Right ventricle myocardium inferior (tissue), 1 donor: ENCODE measurements at regions not wholly inside any gene's neighbourhood (a gene's known extent, or its start where the extent isn't known, plus 50 kb on each side); places are given as distances from the start of the nearest gene placed in this dataset.

ENCODE experiments used
- ATAC-seq: fragments of 200-7000 bp; cut with Tn5 transposase; one replicate; pipeline ENCODE4 v1.9.1; 2020; ENCODE audit warnings: mild to moderate bottlenecking, moderate library complexity
- DNase-seq: peaks from one replicate; pipeline ENCODE4 v3.0.0; 2021; ENCODE audit errors: missing footprints
- intact Hi-C: fragments of 100-400 bp; cut with DNase I; formaldehyde crosslinking; loops from one replicate; pipeline ENCODE4 v1.11.0; 2022
- donor health status: DM: no; HTN: yes; CAD: no; lungs with severe emphysema.

- no peak for ATAC-seq
These were observed 168.8 kb upstream of the ST8SIA2 start for GRCh38 chr15:92224843-92225242.

GRCh38 chr15:92226020-92226612, 167.6 kb upstream of the ST8SIA2 start:
- no peak for DNase-seq
- intact Hi-C loops: loop anchor here (2.0 to 10.0 kb wide), 2 partner anchors 129 to 921 kb away; no protein-coding TSS in a partner anchor
- peak; percentile 81 for ATAC-seq

More at GRCh38 chr15:92224843-92225242, 168.8 kb upstream of the ST8SIA2 start:
- intact Hi-C loops: loop anchor here (10.0 kb wide), 1 partner anchor 920 kb away; no protein-coding TSS in a partner anchor
- DNase-seq: no peak

GRCh38 chr15:92228830-92229229, 164.9 kb upstream of the ST8SIA2 start:
- ATAC-seq (no peak), DNase-seq (no peak)
- intact Hi-C loops: loop anchor here (10.0 kb wide), 1 partner anchor 924 kb away; no protein-coding TSS in a partner anchor

GRCh38 chr15:92231461-92231860, 162.2 kb upstream of the ST8SIA2 start:
- ATAC-seq (no peak), DNase-seq (no peak)
- intact Hi-C loops: no loop called here

- intact Hi-C loops: no loop called here
- DNase-seq (no peak), ATAC-seq (no peak)
These were observed 161.4 kb upstream of the ST8SIA2 start for GRCh38 chr15:92232317-92232716.

- ATAC-seq: no peak
- DNase-seq: no peak
- intact Hi-C loops: no loop called here
These were observed 160.8 kb upstream of the ST8SIA2 start for GRCh38 chr15:92232876-92233275.

- ATAC-seq (no peak), DNase-seq (no peak)
- intact Hi-C loops: no loop called here
These were observed 150.5 kb upstream of the ST8SIA2 start for GRCh38 chr15:92243227-92243626.

GRCh38 chr15:92244703-92245102, 149.0 kb upstream of the ST8SIA2 start:
- DNase-seq (no peak), ATAC-seq (no peak)
- intact Hi-C loops: no loop called here

- intact Hi-C loops: no loop called here
- DNase-seq (no peak), ATAC-seq (no peak)
These were observed 145.9 kb upstream of the ST8SIA2 start for GRCh38 chr15:92247649-92248242.

GRCh38 chr15:92266796-92267685, 126.6 kb upstream of the ST8SIA2 start:
- ATAC-seq (no peak), DNase-seq (no peak)
- intact Hi-C loops: no loop called here

- DNase-seq (no peak), ATAC-seq (no peak)
- intact Hi-C loops: no loop called here
These were observed 124.8 kb upstream of the ST8SIA2 start for GRCh38 chr15:92268900-92269299.

- ATAC-seq: no peak
- intact Hi-C loops: no loop called here
These were observed 122.5 kb upstream of the ST8SIA2 start for GRCh38 chr15:92271179-92271578.

GRCh38 chr15:92272106-92272505, 121.6 kb upstream of the ST8SIA2 start:
- DNase-seq: no peak
- intact Hi-C loops: no loop called here
- no peak for ATAC-seq

More at GRCh38 chr15:92271179-92271578, 122.5 kb upstream of the ST8SIA2 start:
- DNase-seq: no peak

GRCh38 chr15:92273286-92273685, 120.4 kb upstream of the ST8SIA2 start:
- ATAC-seq (no peak), DNase-seq (no peak)
- intact Hi-C loops: no loop called here

- intact Hi-C loops: no loop called here
- ATAC-seq (no peak), DNase-seq (no peak)
These were observed 120.0 kb upstream of the ST8SIA2 start for GRCh38 chr15:92273723-92274122.

- ATAC-seq: peak; percentile 59
- intact Hi-C loops: loop anchor here (2.0 kb wide), 1 partner anchor 107 kb away; no protein-coding TSS in a partner anchor
- DNase-seq: no peak
These were observed 115.9 kb upstream of the ST8SIA2 start for GRCh38 chr15:92277776-92278175.

GRCh38 chr15:92283813-92284212, 109.9 kb upstream of the ST8SIA2 start:
- ATAC-seq: peak; percentile 71
- intact Hi-C loops: loop anchor here (10.0 kb wide), 1 partner anchor 431 kb away; no protein-coding TSS in a partner anchor
- DNase-seq: no peak

GRCh38 chr15:92288755-92289154, 104.9 kb upstream of the ST8SIA2 start:
- ATAC-seq: no peak
- no peak for DNase-seq
- intact Hi-C loops: loop anchor here (10.0 kb wide), 1 partner anchor 426 kb away; no protein-coding TSS in a partner anchor

GRCh38 chr15:92289733-92290132, 103.9 kb upstream of the ST8SIA2 start:
- intact Hi-C loops: loop anchor here (10.0 kb wide), 1 partner anchor 425 kb away; no protein-coding TSS in a partner anchor
- no peak for ATAC-seq
- no peak for DNase-seq
